Mesothelial cell of epicardium (in vitro differentiated cells): ENCODE measurements at regions not wholly inside any gene's neighbourhood (a gene's known extent, or its start where the extent isn't known, plus 50 kb on each side); places are given as distances from the start of the nearest gene placed in this dataset.

ENCODE experiments used
- DNase-seq, 2 experiments: peaks; one replicate each; pipeline ENCODE4 v3.0.0; 2021; ENCODE audit warnings: low spot score in 2 of 2; ENCODE audit not compliant: unreplicated experiment in 2 of 2
- H3K27ac Mint-ChIP-seq: 2 replicates; pipeline ENCODE4 v1.8.0; 2021; ENCODE audit warnings: mixed read lengths
- H3K27me3 Mint-ChIP-seq: 2 replicates; pipeline ENCODE4 v1.8.0; 2021; ENCODE audit warnings: low read depth, mixed read lengths
- H3K36me3 Mint-ChIP-seq: 2 replicates; pipeline ENCODE4 v1.8.0; 2021; ENCODE audit warnings: mixed read lengths
- H3K4me1 Mint-ChIP-seq: 2 replicates; pipeline ENCODE4 v1.8.0; 2021; ENCODE audit warnings: mixed read lengths
- H3K4me3 Mint-ChIP-seq: 2 replicates; pipeline ENCODE4 v1.8.0; 2021; ENCODE audit warnings: mild to moderate bottlenecking, moderate library complexity, mixed read lengths
- H3K9me3 Mint-ChIP-seq: 2 replicates; pipeline ENCODE4 v1.8.0; 2021; ENCODE audit warnings: mixed read lengths
- CTCF ChIP-seq: fragments of 200-600 bp; sonication (generic); IDR thresholded peaks from one replicate; pipeline ENCODE4 v1.5.0; 2021; ENCODE audit warnings: antibody characterized with exemption; ENCODE audit not compliant: unreplicated experiment

GRCh38 chr3:194772241-194773000 lies 86.7 kb downstream of the FAM43A start:
- DNase-seq: no peak
- H3K4me3 Mint-ChIP-seq: no peak overlapping the region
- H3K27me3 Mint-ChIP-seq: peaks cover 9% of the 10 kb centered on the region
- TF ChIP-seq CTCF: no peak
- no peak overlapping the region for H3K27ac Mint-ChIP-seq
- H3K36me3 Mint-ChIP-seq: no peaks in the 10 kb centered on the region
- no peaks in the 10 kb centered on the region for H3K9me3 Mint-ChIP-seq
- H3K4me1 Mint-ChIP-seq: peaks cover 19% of the 10 kb centered on the region

GRCh38 chr3:194773216-194773615 lies 87.5 kb downstream of the FAM43A start:
- H3K9me3 Mint-ChIP-seq: no peaks in the 10 kb centered on the region
- peaks cover 14% of the 10 kb centered on the region for H3K4me1 Mint-ChIP-seq
- peaks cover 12% of the 10 kb centered on the region for H3K27me3 Mint-ChIP-seq
- H3K4me3 Mint-ChIP-seq: no peak overlapping the region
- DNase-seq: no peak
- H3K27ac Mint-ChIP-seq: no peak overlapping the region
- no peak for TF ChIP-seq CTCF
- H3K36me3 Mint-ChIP-seq: no peaks in the 10 kb centered on the region

GRCh38 chr3:194773771-194774455 lies 88.2 kb downstream of the FAM43A start:
- H3K36me3 Mint-ChIP-seq: no peaks in the 10 kb centered on the region
- no peak for TF ChIP-seq CTCF
- H3K4me3 Mint-ChIP-seq: no peak overlapping the region
- H3K27me3 Mint-ChIP-seq: peaks cover 12% of the 10 kb centered on the region
- H3K4me1 Mint-ChIP-seq: peaks cover 9% of the 10 kb centered on the region
- H3K27ac Mint-ChIP-seq: no peak overlapping the region
- H3K9me3 Mint-ChIP-seq: no peaks in the 10 kb centered on the region
- DNase-seq: no peak

GRCh38 chr3:194775266-194775665 lies 89.6 kb downstream of the FAM43A start:
- peaks cover 12% of the 10 kb centered on the region for H3K27me3 Mint-ChIP-seq
- no peak for TF ChIP-seq CTCF
- no peaks in the 10 kb centered on the region for H3K4me1 Mint-ChIP-seq
- H3K36me3 Mint-ChIP-seq: no peaks in the 10 kb centered on the region
- H3K9me3 Mint-ChIP-seq: no peaks in the 10 kb centered on the region
- no peak for DNase-seq
- H3K4me3 Mint-ChIP-seq: no peak overlapping the region
- no peak overlapping the region for H3K27ac Mint-ChIP-seq

- Mint-ChIP-seq H3K27ac (no peak overlapping the region), H3K4me1 (no peaks in the 10 kb centered on the region), H3K27me3 (peaks cover 12% of the 10 kb centered on the region), H3K9me3 (no peaks in the 10 kb centered on the region), H3K36me3 (no peaks in the 10 kb centered on the region), H3K4me3 (no peak overlapping the region)
- TF ChIP-seq CTCF: no peak
- no peak for DNase-seq
These were observed 90.0 kb downstream of the FAM43A start for GRCh38 chr3:194775731-194776130.
